Activated T-cell treated with anti-CD3 and anti-CD28 coated beads for 1 hour (primary cell): ENCODE measurements at regions not wholly inside any gene's neighbourhood (a gene's known extent, or its start where the extent isn't known, plus 50 kb on each side); places are given as distances from the start of the nearest gene placed in this dataset.

Experiments used
- DNase-seq: peaks from one replicate; pipeline ENCODE4 v3.0.0-alpha.2; 2020; ENCODE audit warnings: low read depth

- no peak for DNase-seq
Measured at GRCh38 chr4:54988655-54989054, 136.7 kb downstream of the KDR start.

DNA sequence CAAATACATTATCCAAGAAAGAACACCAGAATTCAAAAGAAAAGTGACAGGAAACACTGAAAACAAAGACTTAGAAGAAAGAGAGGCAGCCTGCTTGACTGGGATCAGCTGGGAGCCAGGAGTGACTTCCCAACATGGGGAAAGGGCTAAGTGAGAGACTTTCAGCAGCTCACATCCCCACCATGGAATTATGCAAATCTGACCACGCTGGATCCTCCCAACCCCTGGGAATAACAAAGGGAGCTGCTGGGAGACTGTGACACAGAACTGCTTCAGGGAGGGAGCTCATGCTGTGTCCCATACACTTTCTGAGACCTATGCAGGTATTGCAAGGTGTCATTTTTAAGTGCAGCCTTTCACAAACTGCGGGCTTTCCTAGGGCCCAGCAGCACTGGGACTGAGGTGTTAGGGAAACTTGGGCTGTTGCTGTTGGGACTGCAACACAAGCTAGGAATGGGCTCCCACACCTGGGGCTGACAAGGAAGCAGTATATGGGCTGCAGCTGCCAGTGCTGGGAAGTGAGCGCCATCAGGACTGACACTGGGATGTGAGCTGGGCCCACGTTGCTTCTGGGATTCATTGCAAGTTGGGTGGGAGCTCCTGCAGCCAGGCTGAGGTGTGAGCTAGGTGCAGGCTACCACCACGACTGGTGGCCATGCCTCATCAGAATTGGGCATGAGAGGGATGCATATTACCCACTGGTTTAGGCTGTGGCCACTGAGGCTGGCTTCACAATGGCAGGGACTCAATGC is 139.1 kb downstream of the KDR start:
- no peak for DNase-seq

DNA sequence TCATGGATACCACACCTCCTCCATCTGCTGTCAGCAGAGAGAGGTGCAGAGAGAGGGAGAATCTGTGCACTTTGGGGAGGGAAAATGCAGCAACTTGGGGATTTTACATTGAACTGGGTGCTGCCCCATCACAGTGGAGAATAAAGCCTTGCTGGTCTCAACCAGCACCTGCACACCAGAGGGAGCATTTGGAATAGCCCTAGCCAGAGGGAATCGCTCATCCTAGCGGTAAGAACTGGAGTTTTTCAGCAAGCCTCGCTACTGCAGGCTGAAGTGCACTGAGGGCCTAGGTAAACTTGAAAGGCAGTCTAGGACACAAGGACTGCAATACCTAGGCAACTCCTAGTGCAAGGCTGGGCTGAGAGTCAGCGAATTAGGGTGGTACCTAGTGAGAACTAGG is 148.7 kb downstream of the KDR start:
- DNase-seq = no peak

DNA sequence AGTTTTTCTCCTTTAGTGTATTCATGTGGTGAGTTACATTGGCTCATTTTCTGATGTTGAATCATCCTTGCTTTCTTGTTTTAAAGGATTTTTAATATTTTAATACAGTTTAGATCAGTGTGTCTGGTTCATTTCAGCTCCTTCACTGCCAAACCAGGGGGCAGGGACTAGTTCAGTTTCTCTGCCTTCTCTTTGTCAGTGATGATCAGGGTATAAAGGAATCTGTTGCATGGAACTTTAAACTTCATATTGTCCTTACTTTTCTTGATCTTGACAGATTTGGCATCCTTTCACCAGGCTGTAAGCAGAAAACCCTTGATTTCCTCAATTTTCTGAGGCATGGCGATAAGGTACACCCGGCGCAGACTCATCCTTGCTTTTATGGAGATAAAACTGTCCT is 149.4 kb downstream of the KDR start:
- no peak for DNase-seq

GRCh38 chr4:54973784-54974183 is 151.6 kb downstream of the KDR start:
- no peak for DNase-seq

DNA sequence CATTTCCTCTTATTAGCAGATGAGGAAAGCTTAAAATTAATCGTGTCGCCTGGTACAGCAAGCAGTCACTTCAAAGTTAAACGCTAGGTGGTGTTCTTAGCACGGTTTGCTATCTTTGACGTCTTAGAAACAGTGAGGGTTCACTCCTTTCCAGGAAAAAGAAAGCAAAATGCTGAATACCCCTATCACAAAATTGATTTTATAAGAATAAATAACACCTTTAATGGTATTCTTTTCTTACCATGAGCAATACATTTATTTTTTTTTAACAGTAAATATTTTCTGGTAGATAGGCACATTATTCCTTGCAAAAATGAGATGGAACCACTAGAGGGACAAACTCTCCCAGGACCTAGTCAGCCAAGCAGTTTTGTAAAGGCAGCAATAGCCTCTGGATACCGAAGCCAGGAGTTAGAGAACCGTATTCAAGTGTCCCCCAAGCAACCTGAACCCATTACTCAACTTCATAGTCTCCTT is 153.9 kb downstream of the KDR start:
- no peak for DNase-seq

DNA sequence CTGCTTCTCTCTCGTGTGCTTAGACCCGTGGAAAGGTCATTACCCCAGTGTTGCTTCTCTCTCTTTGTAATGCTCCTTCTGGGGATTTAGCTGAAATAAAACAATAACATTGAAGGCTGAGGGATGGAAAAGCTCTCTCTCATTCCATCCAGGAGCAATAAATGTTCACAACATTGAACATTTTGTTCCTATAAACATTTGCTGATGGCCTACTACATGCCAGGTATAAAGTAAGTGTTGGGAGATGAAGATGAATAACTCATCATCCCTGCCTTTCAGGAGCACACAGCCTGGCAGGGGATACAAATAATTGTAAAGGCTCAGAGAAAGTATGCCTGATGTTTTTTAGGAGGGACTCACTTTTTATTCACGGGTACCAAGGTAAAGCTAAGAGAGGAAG is 158.1 kb downstream of the KDR start:
- no peak for DNase-seq

DNA sequence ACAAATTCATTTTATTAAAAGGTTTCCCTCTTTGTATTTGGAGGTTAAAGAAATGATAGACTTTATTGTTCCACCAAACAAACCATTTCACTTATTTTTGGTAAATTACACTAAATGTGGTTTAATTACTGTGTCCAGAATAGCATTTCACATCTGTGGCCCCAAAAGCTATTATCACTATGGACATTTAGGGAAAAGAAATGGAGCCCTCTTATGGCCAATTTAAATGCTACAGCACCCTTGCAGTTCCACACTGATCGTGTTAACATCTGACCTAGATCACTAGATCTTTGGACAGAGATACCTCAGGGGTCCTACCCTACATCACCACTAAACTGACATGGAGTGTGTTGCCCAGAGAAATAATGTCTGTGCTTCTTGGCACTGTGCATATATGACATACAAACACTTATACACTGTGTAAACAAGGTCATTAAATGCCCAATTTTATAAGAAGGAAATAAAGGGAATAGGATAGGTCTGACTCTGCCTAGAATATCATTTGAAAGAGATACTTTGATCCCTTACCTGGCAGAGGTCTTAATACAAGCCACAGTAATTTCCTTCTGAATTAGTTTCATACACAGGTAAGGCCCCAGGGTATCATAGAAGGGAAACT is 163.9 kb downstream of the KDR start:
- DNase-seq = no peak

- no peak for DNase-seq
Measured at GRCh38 chr4:54959651-54960116, 165.7 kb downstream of the KDR start.

GRCh38 chr4:54959131-54959530 is 166.3 kb downstream of the KDR start:
- DNase-seq = no peak

GRCh38 chr4:54958236-54958635 is 167.2 kb downstream of the KDR start:
- DNase-seq = no peak

DNA sequence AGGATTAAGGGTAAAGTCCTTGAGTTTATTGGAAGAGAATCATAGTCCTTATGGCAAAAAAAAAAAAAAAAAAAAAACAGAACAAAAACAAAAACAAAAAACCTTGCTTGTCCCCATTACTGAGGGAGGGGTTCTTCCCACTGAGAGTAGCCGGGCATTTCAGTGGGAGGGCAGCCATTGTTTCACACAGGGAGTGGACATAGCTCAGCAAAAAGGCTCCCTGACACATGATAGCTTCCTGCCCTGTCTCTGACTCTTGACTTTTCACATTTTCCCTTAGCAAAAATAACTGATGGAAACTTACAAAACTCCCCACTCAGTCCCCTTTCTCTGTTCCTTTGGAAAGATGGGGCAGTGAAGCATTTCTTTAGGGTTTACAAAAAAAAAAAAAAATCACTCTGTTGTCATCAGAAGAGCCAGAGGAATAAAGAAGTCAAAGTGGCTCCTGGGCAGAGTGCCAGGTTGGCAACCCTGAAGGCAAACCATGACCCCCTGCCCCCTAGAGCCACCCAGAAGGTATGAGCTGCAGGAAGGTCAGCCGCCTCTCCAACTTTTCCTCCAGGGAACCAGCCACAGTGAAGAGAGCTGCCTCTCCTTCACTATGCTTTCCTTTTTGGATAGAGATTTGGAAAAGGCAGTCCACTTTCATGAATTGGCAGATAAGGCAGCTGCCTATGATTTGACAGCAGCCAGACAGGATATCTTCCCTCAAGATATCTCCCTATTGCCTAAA is 170.6 kb downstream of the KDR start:
- no peak for DNase-seq

GRCh38 chr4:54946741-54947140 is 178.7 kb downstream of the KDR start:
- no peak for DNase-seq

- DNase-seq = no peak
Measured at GRCh38 chr4:54945838-54946237, 179.6 kb downstream of the KDR start.

GRCh38 chr4:54942721-54943120 is 182.7 kb downstream of the KDR start:
- no peak for DNase-seq

DNA sequence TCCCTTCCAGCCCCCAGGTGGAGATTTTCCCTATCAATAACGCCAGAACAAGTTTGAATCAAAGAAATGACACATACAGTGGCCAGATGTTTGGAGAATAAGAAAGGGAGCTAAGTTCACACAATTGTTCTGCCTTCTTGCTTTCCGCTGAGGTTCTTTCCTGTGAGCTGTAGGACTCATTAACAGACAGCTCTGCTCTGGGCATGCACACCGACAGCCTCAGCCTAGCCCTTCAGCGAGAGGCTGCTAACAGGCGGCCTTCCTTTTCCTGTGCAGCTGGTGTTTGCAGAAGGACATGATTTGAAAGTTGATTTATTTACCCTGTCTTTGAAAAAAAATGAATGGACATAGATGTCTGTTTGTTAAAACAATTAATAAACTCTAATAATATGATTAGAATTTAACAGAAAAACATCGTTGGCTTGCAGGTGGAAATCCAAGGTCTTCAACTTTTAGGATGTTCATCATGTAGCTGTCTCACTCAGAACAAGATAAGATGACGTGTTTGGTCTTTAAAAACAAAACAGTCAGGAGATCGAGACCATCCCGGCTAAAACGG is 183.3 kb downstream of the KDR start:
- peak; percentile 7 for DNase-seq

DNA sequence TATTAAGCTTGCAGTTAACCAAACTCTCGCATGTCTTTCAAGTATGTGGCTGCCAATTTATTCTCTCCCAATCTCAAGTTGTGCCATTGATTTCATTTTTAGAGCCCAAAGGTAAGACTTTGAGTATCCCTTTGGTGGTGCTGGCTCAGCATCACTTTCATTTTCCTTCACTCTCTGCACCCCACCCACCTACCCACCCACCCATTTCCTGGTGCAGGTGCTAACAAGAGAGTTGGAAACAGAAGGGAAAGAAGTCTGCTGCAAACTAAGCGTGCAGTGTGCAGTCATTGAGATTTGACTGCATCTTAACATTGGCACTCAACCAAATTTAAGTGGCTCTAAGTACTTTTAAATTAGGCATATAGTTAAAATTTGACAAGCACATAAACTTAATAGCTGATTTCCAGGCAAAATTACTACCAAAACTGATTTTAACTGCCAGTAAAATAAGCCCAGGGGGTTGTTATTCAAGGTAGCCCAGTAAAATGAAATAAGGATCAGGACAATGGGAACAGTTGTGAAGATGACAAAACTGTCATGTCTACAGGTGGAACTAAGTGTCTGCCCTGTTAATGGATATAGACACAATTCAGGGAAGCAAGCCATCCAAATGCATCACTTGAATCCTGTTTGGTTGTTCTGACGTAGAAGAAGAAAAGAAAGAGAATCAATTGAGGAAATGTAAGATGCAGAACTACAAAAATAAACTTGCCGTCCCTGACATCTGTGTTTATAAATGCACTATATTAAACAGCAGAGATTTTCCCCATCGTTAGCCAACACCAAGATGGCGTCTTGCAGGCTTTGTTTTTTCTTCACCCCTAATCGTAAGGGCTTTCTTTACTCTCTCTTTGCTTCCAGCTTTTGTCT is 184.2 kb downstream of the KDR start:
- DNase-seq = no peak

DNA sequence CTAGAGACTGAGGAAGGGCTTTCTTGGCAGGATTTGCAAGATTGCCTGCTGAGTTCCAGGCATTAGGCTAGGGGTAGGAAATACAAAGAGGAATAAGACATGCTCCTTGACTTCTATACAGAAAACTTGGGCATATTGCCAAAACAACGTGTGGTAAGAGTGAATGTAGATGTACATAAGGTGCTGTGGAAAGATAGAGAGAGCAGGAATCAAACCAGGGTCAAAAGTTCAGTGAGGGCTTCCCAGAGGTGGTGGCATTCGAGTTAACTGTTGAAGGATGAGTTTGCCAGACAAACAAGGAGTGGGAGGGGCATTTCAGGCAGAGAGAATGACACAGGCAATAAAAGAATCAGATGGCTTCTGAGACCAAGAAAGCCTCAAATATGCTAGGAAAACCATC is 187.9 kb downstream of the KDR start:
- no peak for DNase-seq

DNA sequence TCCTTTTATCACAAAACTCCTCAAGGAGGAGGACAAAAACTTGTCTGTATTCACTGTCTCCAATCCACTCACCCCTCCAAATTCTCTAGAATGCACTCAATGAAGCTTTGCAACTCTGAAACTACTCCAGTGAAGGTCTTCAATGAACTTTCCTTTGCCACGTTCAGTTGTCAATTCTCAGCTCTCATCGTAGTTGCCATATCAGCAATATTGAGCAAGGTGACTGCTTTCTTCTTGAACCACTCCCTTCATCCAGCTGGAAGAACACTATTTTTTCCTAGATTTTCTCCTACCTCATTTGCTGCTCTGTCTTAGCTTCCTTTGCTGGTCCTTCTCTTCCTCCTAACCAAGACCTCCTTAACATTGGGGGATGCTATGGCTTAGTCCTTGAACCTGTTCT is 191.8 kb downstream of the KDR start:
- no peak for DNase-seq

DNA sequence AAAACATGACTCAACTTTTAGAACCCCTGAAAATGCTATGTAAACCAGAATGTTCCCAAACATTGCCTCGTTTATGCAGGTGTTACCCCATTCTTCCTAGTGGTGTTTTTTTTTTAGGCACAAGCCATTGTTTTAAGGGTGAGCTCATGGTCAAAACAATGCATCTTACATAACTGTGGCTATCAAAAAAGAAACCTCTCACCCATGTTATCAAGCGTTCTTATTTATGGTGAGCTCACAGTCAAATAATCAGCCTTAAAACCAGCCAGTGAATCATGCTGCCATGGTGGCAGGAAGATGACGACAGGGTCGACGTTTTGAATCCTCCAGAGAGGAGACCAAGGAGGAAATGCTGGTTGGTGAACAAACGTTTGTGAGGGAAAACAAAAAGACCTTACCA is 195.2 kb downstream of the KDR start:
- DNase-seq = no peak

DNA sequence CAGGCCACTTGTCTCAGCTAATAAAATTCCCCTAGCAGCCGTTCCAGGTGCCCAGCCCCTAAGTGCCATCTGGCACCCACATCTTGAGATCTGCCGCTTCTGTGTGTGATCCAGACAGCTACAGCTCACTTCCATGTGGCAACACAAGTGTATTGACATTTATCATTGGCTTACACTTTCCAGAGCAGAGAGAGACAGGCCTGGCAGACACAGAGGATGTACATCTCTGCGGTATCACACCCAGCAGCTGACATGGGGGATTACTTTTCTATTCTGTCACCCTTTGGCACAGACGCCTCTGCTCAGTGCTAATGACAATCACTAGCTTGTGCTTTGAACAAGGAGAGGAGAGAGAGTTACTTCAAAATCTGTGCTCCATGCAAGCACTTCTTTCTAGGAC is 195.9 kb downstream of the KDR start:
- no peak for DNase-seq

DNA sequence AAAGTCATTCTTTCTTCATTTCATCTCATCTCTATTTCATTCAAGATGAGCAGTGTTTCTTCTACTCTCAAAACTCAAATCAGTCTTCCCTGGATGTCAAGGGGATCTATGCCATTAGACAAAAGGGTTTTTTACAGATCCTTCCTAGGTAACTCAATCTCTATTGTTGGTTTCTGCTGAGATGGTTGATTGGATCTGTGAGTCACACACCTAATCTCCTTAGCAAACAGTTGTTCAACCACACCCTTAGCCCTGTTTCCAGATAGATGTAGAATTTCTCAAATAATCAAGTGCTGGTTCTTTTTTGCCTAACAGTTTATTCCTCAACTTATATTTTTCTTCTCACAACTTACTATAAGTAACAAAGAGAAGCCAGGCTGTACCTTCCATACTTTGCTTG is 200.5 kb downstream of the KDR start:
- DNase-seq = no peak
